DND-41 (cell line): ENCODE measurements at regions not wholly inside any gene's neighbourhood (a gene's known extent, or its start where the extent isn't known, plus 50 kb on each side); places are given as distances from the start of the nearest gene placed in this dataset.

Experiments used
- EZH2 ChIP-seq: IDR thresholded peaks from 3 replicates; pipeline ENCODE4 v1.6.1; 2012; ENCODE audit warnings: borderline replicate concordance, low read depth, mild to moderate bottlenecking, moderate library complexity, low read length, inconsistent platforms; ENCODE audit not compliant: severe bottlenecking
- TF ChIP-seq, protein P1 (sequence below): IDR thresholded peaks from 2 replicates; pipeline ENCODE4 v1.5.1; 2012; ENCODE audit warnings: borderline replicate concordance, low read length, moderate library complexity, mild to moderate bottlenecking; ENCODE audit not compliant: poor library complexity, severe bottlenecking; ENCODE audit errors: extremely low read depth

DNA sequence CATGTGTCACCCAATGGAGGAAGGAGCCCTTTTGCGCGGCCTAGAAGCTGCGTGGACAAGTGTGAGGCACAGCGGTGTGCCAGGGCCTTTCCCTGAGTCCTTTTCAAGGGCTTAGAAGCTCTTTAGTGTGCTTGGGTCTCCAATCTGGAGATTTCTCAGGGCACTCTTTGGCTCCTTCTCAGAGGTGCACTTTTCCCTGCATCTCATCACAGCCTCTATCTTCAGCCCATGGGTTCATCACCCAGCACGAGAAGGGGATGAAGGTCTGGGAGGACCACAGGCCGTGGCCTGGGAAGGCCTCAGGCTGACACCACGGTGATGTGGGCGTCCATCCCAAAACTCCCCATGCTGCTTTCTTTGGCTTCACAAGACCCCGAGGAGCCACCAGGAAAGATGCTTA is 233.4 kb downstream of the TEX36 start:
- TF ChIP-seq, protein P1, sequence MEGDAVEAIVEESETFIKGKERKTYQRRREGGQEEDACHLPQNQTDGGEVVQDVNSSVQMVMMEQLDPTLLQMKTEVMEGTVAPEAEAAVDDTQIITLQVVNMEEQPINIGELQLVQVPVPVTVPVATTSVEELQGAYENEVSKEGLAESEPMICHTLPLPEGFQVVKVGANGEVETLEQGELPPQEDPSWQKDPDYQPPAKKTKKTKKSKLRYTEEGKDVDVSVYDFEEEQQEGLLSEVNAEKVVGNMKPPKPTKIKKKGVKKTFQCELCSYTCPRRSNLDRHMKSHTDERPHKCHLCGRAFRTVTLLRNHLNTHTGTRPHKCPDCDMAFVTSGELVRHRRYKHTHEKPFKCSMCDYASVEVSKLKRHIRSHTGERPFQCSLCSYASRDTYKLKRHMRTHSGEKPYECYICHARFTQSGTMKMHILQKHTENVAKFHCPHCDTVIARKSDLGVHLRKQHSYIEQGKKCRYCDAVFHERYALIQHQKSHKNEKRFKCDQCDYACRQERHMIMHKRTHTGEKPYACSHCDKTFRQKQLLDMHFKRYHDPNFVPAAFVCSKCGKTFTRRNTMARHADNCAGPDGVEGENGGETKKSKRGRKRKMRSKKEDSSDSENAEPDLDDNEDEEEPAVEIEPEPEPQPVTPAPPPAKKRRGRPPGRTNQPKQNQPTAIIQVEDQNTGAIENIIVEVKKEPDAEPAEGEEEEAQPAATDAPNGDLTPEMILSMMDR = no peak
- TF ChIP-seq EZH2 = no peak
